GF-D8 (cell line): ENCODE measurements at regions not wholly inside any gene's neighbourhood (a gene's known extent, or its start where the extent isn't known, plus 50 kb on each side); places are given as distances from the start of the nearest gene placed in this dataset.
A peak's percentile ranks its signal among the peaks of the same experiment; 100 is the strongest.
"Not testable (repeated sequence)": the region's sequence is repeated elsewhere in the genome, so short reads cannot be mapped to it uniquely, and the experiment has no call there.

Source experiments
- DNase-seq: peaks from one replicate; lab custom pipeline; 2025; lab: John Stamatoyannopoulos, UW

DNA sequence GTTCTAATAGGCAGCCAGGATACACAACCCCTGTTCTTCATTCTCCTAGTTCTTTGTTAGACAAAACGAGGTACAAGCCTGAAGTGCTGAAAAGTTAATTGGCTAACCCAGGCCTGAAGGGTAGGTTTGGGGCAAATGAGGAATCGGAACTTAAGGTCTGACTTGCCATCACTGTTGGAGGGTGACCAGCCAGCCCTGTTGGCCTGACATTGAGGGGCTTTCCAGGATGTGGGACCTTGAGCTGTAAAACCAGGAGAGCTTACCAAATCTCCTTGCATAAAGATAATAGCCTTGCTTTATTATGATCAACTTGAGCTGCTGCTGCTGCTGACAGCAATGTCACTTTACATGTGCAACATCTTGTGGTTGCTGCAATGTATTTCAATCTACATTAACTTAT is 256.0 kb downstream of the VAPA start:
- DNase-seq, result no peak

DNA sequence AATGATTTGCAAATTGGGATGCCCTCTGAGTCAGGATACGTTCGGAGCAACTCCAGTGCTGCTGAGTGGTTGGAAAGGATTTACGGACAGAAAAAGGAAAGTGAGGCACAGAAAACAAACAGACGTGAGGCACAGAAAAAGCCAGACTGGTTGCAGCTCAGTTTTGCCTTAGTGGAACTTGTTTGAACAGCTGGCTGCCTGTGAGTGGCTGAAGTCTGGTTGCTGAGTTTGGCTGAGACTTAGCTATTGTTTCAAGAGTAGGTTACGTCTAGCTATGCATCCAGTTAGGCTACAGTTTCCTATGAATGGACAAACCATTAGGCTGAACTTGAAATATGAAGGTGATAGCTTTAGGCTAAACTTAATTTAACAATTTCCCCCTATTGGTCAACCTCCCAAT is 256.6 kb downstream of the VAPA start:
- DNase-seq, result no peak

DNA sequence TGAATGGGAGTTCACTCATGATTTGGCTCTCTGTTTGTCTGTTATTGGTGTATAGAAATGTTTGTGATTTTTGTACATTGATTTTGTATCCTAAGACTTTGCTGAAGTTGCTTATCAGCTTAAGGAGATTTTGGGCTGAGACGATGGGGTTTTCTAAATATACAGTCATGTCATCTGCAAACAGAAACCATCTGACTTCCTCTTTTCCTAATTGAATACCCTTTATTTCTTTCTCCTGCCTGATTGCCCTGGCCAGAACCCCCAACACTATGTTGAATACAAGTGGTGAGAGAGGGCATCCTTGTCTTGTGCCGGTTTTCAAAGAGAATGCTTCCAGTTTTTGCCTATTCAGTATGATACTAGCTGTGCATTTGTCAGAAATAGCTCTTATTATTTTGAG is 261.5 kb downstream of the VAPA start:
- not testable (repeated sequence) for DNase-seq

DNA sequence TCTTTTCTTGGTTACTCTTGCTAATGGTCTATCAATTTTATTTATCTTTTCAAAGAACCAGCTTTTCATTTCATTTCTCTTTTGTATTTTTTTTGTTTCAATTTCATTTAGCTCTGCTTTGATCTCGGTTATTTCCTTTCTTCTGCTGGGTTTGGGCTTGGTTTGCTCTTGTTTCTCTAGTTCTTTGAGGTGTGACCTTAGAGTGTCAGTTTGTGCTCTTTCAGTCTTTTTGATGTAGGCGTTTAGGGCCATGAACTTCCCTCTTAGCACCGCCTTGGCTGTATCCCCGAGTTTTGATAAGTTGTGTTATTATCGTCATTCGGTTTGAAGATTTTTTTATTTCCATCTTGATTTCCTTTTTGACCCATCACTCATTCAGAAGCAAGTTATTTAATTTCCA is 265.5 kb downstream of the VAPA start:
- DNase-seq, result not testable (repeated sequence)

DNA sequence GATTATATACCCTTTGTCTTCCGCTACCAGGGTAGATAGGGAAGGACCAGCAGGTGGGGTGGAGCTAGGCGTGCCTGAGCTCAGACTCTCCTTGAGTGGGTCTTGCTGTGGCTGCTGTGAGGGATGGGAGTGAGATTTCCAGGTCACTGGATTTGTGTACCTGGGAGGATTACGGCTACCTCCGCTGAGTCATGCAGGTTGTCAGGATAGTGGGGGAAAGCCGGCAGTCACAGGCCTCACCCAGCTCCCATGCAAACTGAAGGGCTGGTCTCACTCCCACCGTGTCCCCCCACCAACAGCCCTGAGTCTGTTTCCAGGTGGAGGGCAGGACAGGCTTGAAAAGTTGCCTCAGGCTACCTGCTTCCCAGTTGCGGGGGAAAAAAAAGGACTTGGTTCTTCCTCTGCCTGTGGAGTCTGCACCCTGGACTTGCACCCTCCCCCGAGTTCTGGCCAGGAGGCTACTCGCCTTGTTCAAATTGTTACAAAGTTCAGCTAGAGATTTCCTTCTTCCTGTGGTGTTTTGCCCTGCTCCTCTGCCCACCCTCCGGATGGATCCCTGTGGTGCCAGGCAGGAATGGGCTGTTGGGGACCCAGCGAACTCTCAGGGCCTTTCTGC is 268.3 kb downstream of the VAPA start:
- DNase-seq, result no peak

DNA sequence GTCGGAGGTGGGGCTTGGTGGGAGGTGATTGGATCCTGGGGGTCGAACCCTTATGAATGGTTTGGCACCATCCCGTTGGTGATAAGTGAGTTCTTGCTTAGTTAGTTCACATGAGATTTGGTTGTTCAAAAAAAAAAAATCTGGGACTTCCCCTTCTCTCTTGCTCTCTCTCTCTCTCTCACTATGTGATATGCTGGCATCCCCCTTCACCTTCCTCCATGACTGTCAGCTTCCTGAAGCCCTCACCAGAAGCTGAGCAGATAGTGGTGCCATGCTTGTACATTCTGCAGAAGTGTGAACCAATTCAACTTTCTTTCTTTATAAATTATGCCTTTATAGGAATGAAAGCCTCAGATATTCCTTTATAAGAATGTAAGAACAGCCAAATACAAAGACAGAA is 269.7 kb upstream of the APCDD1 start:
- DNase-seq, result no peak

DNA sequence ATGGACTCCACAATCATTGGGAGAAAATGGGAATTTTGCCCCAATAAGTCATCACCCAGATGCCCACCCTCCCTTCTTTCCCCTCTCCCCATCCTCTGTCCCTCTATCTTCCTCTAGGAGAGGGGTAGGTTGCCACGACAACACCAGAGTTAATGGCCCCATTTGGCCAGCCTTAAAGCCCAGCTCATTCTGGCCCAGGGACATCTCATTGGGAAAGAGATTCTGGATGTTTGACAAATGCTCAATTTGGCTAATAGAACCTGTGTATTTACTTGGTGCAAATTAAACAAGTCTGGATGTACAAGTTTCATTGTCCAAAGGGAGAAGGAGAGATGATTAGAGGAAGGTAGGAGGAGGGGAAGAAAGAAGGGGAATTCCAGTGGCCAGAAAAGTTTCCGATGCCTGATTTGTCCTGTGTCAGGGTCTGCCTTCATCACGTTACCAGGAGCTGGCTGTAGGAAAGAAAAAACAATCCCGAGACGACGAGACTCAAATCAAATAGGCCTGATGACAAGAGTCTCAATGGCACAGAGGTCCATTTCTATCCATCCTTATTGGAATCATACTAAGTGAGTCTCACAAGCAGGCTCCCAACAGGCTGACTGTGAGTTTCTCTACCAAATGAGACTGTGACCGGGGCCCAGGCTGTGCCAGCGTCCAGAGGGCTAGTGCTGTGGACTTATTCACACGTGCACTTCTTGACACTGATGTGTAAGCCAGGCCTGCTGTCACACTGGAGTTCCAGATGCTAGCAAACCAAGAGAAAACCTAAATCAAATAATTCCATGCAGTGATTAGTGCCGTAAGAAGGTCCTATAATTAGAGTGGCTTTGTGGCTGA is 265.2 kb upstream of the APCDD1 start:
- DNase-seq, result no peak

DNA sequence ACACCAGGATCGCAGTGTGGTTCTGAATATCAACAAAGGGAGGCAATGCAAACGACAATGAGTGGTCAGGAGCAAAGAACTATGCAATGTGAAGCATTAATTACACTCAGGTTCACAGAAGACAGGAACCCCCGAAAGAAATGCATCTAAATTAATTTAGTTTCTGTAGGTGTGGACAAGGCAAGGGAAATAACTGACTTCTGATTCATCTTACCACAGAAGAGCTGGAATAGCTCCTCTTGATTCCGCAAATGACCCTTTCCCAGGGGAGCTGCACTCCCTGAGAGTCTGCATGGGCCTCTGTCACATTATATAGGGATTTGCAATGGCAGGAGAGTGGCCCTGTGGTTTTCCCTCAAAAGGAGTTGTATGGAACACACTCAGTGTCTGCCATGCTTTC is 263.9 kb upstream of the APCDD1 start:
- no peak for DNase-seq

DNA sequence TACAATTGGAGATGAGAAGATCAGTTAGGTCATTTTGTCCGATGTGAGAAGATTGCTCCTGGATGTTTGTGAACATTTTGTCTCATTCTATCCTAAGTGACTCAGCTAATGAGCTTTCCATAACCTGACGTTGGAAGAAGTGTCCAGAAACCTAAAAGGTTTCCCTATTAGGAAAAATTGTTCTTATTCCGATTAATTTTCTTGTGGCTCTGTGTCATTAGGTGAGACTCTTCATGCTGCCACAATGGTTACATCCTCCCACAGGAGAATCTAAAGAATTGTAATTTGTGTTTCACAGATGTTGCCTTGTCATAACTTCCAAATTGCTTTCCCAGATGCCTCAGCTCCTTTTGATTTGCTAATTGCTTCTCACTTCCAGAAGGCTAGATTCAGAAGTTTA is 261.0 kb upstream of the APCDD1 start:
- DNase-seq, result no peak

DNA sequence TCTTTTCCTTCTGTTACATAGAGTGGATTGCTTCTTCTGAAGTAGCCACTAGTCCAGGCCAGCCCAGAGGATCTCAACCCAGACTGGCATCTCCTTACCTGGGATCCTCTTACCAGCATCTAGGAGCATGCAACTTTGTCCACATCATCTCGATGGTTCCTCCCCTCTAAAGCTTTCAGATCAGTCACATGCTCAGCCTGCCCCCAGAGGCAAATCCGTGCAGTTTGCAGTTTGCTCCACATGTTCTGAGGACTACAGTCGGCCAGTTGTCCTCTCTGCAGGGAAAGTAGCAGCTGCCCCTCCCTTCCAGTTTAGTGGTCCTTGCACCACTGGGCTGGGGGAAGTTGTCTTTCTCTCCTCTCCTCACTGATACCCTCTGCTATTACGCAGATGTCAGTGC is 259.8 kb upstream of the APCDD1 start:
- no peak for DNase-seq

DNA sequence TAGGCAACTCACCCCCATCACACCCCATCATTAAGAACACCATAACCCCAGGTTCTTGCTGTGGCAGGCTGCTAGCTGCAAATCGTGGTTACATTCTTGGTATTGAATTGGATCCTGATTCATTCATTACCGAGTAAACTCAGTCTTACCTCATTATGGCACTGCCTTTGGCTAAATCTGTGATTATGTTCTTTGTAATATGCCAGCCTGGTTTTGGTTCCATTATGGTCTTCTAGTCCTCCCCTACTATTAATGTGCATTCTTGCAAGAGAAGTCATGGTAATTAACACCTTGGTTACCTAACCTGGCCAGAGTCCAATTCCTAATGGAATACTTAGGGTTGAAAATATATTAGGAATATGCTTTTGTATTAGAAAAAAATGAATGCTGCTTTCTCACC is 258.9 kb upstream of the APCDD1 start:
- no peak for DNase-seq

DNA sequence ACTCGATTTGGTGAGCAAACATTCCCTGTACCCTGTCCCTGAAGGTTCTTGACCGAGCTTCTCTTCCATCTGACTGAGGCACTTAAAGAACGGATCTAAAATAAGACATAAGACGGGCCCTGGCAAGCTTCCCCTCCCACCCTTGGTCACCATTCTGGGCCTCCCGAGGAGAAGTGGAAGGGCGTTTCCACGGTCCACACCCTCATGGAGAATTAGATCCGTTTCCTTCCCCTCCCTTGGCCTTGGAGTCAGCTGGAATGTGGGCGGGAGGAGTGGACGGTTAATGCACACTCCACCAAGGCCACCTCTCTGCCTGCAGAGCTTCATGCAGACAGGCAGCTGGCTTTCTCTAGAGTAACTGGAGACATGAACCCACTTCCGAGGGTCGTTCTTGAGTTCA is 257.3 kb upstream of the APCDD1 start:
- DNase-seq, result no peak

DNA sequence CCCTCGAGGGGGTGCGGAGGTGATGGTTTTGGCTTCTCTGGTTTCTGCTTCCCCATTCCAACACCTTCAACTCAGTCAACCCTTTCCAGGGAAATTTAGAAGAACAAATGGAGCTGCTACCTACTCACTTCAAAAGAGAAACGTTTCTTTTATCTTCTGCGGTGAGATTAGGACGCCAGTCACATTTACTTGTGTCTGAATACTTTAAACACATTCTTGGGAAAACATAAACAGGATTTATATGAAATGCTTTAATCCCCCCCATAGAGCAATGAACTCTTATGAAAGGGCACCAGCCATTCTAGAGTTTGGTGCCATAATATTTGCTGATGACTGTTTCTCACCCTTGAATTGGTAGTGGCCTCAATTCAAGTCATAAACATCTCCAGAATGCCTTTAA is 253.2 kb upstream of the APCDD1 start:
- DNase-seq, result no peak

DNA sequence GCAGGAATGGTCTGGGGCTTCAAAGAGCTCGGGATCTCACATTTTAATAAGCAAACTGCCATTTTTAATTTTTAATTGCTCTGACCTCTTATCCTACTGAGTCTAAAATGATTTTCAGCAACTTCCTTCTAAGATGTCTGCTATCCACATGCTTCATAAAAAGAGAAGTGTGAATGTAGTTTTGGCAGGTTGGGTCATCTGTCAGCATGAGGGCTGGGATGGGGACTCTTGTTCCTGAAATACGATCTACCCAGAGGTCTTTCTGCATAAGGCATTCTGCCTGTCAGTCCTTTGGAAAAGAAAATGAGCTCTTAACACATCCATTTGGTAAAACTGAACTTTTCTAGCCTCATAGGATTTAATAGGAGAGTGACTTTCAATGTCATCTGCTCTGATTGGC is 252.8 kb upstream of the APCDD1 start:
- DNase-seq, result no peak

DNA sequence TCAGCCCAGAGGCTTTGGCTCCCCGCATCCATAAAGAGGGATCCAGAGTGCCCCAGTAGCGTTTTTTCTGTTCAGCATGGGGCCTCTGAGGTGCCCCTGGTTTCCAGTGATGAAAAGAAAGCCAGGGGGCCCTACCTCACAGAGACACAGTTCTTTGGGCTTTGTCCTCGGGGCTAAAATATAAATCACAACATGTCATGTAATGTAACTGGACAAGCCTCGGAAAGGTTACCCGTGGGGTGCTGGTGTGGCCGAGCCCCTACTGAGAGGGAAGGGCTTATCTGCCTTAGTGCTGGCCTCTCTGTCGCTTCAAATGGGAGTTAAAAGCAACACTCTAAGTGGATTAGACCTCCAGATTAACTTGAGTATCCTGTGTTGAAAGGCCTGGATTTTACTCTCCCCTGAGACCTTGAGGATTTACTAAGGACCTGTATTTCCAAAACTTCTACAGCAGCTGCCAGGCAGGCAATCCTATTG is 251.6 kb upstream of the APCDD1 start:
- DNase-seq, result no peak

DNA sequence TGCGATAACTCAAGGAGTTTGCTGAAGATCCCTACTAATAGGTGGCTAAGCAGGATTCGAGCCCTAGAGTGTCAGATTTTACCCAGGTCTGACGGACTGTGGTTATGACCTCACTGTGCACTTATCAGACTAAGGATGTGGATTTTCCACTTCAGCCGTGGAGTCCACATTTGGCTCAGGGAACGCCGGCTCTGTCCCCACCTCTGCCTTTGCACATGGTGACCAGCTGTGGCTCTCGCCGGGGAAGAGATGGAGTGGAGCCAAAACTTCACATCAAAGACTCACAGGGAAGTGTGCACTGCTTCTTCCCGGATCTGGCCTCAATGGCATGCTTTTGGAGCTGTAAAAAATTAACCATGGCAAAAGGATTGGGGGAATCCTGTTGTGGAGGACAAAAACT is 249.3 kb upstream of the APCDD1 start:
- DNase-seq, result no peak

DNA sequence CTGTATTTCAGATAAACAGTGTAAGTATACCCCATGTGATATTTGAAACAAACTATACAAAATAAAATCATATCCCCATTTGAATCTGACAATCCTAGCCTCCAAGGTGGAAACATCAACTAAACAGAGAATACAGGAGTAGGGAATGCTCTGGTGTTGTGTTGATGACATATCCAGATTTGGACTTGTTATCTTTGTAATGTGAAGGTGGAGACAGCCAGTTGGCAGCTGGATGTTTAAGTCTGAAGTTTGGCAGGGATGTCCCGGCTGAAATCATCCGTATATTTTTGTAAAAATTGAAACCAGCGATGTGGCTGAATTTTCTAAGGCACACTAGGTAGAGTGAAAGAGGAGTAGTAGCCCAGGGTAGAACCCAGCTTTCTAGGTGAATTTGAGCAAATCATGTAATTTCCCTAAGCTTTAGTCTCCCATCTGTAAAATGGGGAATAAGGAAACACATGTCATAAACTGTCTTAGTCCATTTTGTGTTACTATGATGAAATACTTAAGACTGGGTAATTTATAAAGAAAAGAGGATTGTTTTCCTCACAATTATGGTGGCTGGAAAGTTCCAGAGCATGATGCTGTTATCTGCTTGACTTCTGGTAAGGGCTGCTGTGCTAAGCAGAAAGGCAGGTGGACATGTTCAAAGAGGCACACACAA is 246.6 kb upstream of the APCDD1 start:
- no peak for DNase-seq

DNA sequence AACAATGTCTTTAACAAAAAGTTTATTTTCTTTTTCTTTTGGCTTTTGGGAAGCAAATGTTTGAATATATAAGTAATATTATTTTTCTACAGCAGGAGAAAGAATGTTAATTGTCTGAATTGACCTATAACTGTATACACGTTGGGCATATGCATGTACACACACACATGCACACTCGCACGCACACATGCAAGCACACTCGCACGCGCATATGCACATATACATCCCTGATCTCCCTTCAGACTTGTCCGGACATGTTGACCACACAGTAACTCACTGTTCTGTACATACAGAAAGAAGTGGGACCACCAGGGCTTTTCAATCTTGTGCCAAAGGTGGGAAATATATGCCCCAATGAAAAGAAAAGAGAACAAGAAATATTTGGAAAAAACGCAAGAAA is 245.1 kb upstream of the APCDD1 start:
- no peak for DNase-seq

DNA sequence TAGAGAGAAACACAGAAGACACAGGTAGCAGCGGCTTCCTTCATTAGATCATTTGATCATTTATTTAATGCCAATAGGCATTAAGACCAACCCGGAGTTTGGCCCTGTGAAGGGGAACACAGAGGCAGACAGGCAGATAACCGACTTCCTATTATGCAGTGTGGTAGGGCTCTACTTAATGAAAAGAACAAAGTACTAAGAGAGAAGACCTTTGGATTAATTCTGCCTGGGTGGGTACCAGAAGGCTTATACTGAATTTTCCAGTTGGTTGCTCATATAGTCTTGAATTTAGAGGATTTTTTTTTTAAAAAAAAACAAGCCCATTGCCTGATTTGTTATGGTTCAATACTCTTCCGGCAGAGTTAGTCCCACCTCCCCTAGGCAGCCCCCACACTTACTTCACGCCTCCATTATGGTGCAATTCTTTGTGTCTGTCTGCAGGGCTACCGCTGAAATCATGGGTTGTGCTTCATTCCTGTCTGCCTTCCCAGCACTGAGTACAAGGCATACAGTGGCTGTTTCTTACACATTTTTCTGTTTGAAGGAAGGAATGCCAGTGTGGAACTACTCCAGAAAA is 244.3 kb upstream of the APCDD1 start:
- DNase-seq, result no peak

DNA sequence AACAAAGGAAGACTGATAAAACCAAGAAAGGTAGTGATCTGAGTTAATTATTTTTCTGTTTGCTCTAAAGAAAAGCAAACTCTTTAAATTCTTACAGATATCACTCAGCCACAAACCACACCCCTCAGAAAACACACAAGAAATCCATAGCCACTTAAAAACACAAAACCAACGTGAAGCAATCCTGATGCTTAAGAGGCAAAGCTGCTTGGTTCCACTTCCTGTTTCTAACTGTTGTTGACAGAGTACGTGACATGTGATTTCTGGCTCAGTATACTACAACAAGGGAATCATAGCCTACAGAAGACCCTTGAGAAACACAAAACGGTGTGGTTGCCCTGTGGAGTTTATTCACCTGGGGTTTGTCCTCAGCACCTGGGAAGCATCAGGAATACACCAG is 240.9 kb upstream of the APCDD1 start:
- peak; percentile 33 for DNase-seq

DNA sequence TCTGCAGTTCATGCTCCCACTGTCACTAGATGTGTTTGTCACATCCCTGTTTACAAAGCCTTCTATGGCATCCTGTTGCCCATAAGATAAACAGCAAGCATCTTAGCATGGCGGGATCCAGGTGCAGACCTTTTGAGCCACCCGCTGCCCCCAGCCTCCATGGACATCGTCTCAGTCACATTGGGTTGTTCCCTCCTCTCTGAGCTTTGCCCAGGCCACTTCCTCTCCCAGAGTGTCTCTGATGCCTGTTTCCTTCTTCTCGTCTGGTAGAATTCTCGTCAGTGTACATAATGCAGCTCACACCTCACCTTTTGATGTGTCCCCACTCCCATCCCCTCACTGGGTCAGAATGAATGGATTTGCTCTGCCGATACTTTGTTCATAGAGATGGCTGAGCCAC is 239.0 kb upstream of the APCDD1 start:
- DNase-seq, result no peak

DNA sequence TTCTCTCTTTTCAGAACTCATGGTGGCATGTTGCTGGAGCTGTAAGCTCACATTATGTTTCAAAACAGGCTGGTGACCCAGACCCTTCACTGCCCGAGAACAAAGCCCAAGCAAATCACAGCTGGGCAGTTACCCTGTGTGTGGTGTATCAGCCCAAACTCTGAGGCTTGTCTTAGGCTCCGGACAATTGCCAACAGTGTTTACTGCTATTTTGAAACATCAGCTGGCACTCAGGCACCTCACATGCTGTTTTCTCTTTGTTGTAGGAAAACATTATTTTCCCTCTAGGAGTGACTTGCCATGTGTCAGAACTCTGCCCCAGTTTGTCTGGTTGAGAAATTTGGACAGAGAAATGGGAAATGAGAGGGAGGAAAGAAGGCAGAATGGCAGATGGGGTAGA is 237.6 kb upstream of the APCDD1 start:
- no peak for DNase-seq

DNA sequence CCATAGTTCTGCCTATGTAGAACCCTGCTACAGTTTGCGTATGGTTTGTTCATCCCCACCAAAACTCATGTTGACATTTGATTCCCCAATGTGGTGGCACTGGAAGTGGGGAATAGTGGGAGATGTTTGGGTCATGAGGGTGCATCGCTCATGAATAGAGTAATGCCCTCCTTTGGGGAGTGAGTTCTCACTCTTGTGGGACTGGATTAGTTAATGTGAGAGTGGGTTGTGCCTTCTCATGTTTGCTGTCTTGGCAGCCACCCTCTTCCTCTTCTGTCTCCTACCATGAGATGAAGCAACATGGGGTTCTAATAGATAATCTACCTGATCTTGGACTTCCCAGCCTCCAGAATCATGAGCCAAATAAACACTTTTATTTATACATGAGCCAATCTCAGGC is 237.2 kb upstream of the APCDD1 start:
- DNase-seq, result no peak
